ENCODE measurements at regions not wholly inside any gene's neighbourhood (a gene's known extent, or its start where the extent isn't known, plus 50 kb on each side); places are given as distances from the start of the nearest gene placed in this dataset.
A peak's percentile ranks its signal among the peaks of the same experiment; 100 is the strongest.
"Not testable (repeated sequence)": the region's sequence is repeated elsewhere in the genome, so short reads cannot be mapped to it uniquely, and the experiment has no call there.

GRCh38 chr21:31530897-31531705 lies 128.4 kb upstream of the SOD1 start:
- DNase-seq = no peak

- DNase-seq = no peak
Measured at GRCh38 chr21:31530364-31530763, 129.1 kb upstream of the SOD1 start.

GRCh38 chr21:31529406-31529805 lies 130.1 kb upstream of the SOD1 start:
- DNase-seq = no peak

GRCh38 chr21:31526040-31526439 lies 133.5 kb upstream of the SOD1 start:
- no peak for DNase-seq

GRCh38 chr21:31524140-31524539 lies 135.4 kb upstream of the SOD1 start:
- DNase-seq = no peak

- no peak for DNase-seq
Measured at GRCh38 chr21:31521515-31521914, 138.0 kb upstream of the SOD1 start.

- DNase-seq = no peak
Measured at GRCh38 chr21:31520561-31521098, 138.9 kb upstream of the SOD1 start.

- DNase-seq = no peak
Measured at GRCh38 chr21:31518580-31518979, 140.9 kb upstream of the SOD1 start.

- DNase-seq = no peak
Measured at GRCh38 chr21:31517664-31518414, 141.7 kb upstream of the SOD1 start.

- DNase-seq = no peak
Measured at GRCh38 chr21:31515253-31515652, 144.2 kb upstream of the SOD1 start.

- no peak for DNase-seq
Measured at GRCh38 chr21:31514598-31514997, 144.9 kb upstream of the SOD1 start.

GRCh38 chr21:31513541-31513940 lies 146.0 kb upstream of the SOD1 start:
- not testable (repeated sequence) for DNase-seq

GRCh38 chr21:31511999-31512398 lies 147.5 kb upstream of the SOD1 start:
- not testable (repeated sequence) for DNase-seq

- no peak for DNase-seq
Measured at GRCh38 chr21:31511258-31511657, 148.2 kb upstream of the SOD1 start.

- peak; percentile 76 to 83 for DNase-seq
Measured at GRCh38 chr21:31509194-31510017, 150.1 kb upstream of the SOD1 start.

GRCh38 chr21:31505975-31506374 lies 153.5 kb upstream of the SOD1 start:
- no peak for DNase-seq

GRCh38 chr21:31503939-31504338 lies 155.6 kb upstream of the SOD1 start:
- DNase-seq = no peak

GRCh38 chr21:31503467-31503866 lies 156.0 kb upstream of the SOD1 start:
- DNase-seq = no peak

GRCh38 chr21:31502537-31503143 lies 156.9 kb upstream of the SOD1 start:
- no peak for DNase-seq

- no peak for DNase-seq
Measured at GRCh38 chr21:31501926-31502325, 157.6 kb upstream of the SOD1 start.

GRCh38 chr21:31500982-31501381 lies 156.9 kb upstream of the TIAM1 start:
- no peak for DNase-seq

GRCh38 chr21:31500071-31500470 lies 156.0 kb upstream of the TIAM1 start:
- DNase-seq = no peak

- no peak for DNase-seq
Measured at GRCh38 chr21:31498985-31499384, 154.9 kb upstream of the TIAM1 start.

All from stimulated activated CD4-positive, alpha-beta T cell treated with anti-CD3 and anti-CD28 coated beads, Interleukin-4, amount 100 ng/mL, for 4 hours (primary cell).